ENCODE measurements at regions not wholly inside any gene's neighbourhood (a gene's known extent, or its start where the extent isn't known, plus 50 kb on each side); places are given as distances from the start of the nearest gene placed in this dataset.

DNA sequence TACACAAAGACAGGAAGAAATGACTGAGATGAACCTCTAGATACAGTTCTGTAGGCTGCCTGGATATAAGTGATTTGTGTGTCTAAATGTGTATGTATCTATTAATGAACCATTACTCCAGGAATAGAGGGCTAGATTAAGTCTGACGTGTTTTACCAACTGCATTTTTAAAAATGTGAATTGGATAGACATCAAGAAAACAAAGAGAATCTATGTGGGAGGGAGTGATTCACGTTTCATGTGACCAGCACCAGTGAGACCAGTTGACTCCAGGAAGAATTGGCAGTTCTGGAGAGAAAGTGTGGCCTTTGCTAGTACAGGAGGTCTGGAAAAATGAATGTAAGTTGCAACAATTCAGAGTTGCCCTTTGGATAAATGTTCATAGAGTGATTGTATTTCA, 53.4 kb upstream of the RGS21 start:
- 0 out of 3 replicates have a peak overlapping the region, but pooled peaks have one; percentile 56 for H2BK15ac ChIP-seq (ENCODE audit: low read depth, low read length)
- H2AK5ac ChIP-seq (ENCODE audit: low read depth, low read length) = no peak overlapping the region
- intact Hi-C loops (cut with micrococcal nuclease) (no loop called here), dilution Hi-C loops (cut with HindIII; ENCODE audit: low sequenced_read_pairs, unreplicated experiment) (no loop called here), in situ Hi-C loops (cut with MboI; ENCODE audit: low sequenced_read_pairs) (no loop called here)
- peak overlapping the region; percentile 34; the same call in 1 of the 2 replicates for H3K4ac ChIP-seq (ENCODE audit: low read depth, low read length)
- peak overlapping the region; percentile 7; the same call in 1 of the 2 replicates for H2BK120ac ChIP-seq (ENCODE audit: low read depth, low read length)
- no peak overlapping the region for H3K4me3 ChIP-seq (ENCODE audit: insufficient read depth, low read depth, low read length)
- WGBS, 2 experiments (ENCODE audit: extremely low coverage in 2 of 2, insufficient read length in 1 of 2) = no CpG with 5 or more reads among the region's 2 CpGs
- H4K8ac ChIP-seq (ENCODE audit: low read depth in 2 of 2, low read length in 2 of 2) = peak overlapping the region in 1 of 2 experiments; percentile 37; a peak in 2 of 4 replicates
- no peak overlapping the region for H3K56ac ChIP-seq (ENCODE audit: extremely low read depth, insufficient read depth, low read length)
- H3K79me1 ChIP-seq (ENCODE audit: low read depth in 1 of 2, low read length in 2 of 2) = no peaks in the 10 kb centered on the region
- H2AK9ac ChIP-seq (replicated peaks; ENCODE audit: low read depth, low read length, poor library complexity) = no peak overlapping the region
- no peaks in the 10 kb centered on the region for H3K9me1 ChIP-seq (ENCODE audit: insufficient read depth, low read length)
- no peaks in the 10 kb centered on the region for H3K36me3 ChIP-seq (ENCODE audit: control insufficient read depth, insufficient read depth, low read length)
- DNase-seq (peak; percentile 92), ATAC-seq (ENCODE audit: low read depth) (peak; percentile 85)
- H3K4me2 ChIP-seq (ENCODE audit: low read depth, low read length) = peak overlapping the region; percentile 39
- POLR2A ChIA-PET (ENCODE audit: unreplicated experiment) = no interaction called here
- H2BK20ac ChIP-seq (ENCODE audit: low read depth, low read length) = no peak overlapping the region
- H3K23ac ChIP-seq (ENCODE audit: low read depth, low read length) = no peak overlapping the region
- H3K27ac ChIP-seq (ENCODE audit: insufficient read depth, low read length) = peak overlapping the region; percentile 17; the same call in 1 of the 2 replicates
- peak overlapping the region; percentile 64 for H2AFZ ChIP-seq (replicated peaks; ENCODE audit: low read length, poor library complexity)
- H2BK5ac ChIP-seq (ENCODE audit: low read depth, low read length, poor library complexity, severe bottlenecking) = peak overlapping the region; percentile 92
- H3K4me1 ChIP-seq (ENCODE audit: control insufficient read depth, insufficient read depth, low read length) = no peaks in the 10 kb centered on the region
- H3K14ac ChIP-seq (replicated peaks; ENCODE audit: low read depth, low read length) = 0 out of 2 replicates have a peak overlapping the region, but pooled peaks have one; percentile 1
- no peak overlapping the region; the same call in 1 of the 2 replicates for H3K9ac ChIP-seq (ENCODE audit: low read depth, low read length)
- H3K27me3 ChIP-seq (ENCODE audit: control insufficient read depth, insufficient read depth, low read length) = no peaks in the 10 kb centered on the region
- TF ChIP-seq, protein P1, sequence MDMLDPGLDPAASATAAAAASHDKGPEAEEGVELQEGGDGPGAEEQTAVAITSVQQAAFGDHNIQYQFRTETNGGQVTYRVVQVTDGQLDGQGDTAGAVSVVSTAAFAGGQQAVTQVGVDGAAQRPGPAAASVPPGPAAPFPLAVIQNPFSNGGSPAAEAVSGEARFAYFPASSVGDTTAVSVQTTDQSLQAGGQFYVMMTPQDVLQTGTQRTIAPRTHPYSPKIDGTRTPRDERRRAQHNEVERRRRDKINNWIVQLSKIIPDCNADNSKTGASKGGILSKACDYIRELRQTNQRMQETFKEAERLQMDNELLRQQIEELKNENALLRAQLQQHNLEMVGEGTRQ (IDR thresholded peaks at IDR 0.05; ENCODE audit: low read depth, low read length) = peak; percentile 58; the same call in 1 of the 2 replicates
- TF ChIP-seq SMC3 (IDR thresholded peaks at IDR 0.05; ENCODE audit: low read depth, low read length) (no peak), BHLHE40 (IDR thresholded peaks at IDR 0.05; ENCODE audit: low read depth, low read length) (peak; percentile 77; the same call in 1 of the 2 replicates), MXI1 (IDR thresholded peaks at IDR 0.05; ENCODE audit: borderline replicate concordance, low read depth, low read length) (no peak), MAZ (IDR thresholded peaks at IDR 0.05; ENCODE audit: borderline replicate concordance, low read depth, low read length) (no peak), CHD1 (IDR thresholded peaks at IDR 0.05; ENCODE audit: low read depth, low read length) (no peak), FOS (IDR thresholded peaks at IDR 0.05; ENCODE audit: low read depth, low read length) (no peak), CEBPB (IDR thresholded peaks at IDR 0.05; ENCODE audit: low read depth, low read length) (no peak)
- no peaks in the 10 kb centered on the region for H4K20me1 ChIP-seq (ENCODE audit: insufficient read depth, low read length)
- peak overlapping the region; percentile 36; the same call in 1 of the 2 replicates for H4K5ac ChIP-seq (ENCODE audit: low read depth, low read length)
- no TSS peak for BruUV-seq (replicated peaks)
- CTCF ChIA-PET = no interaction called here
- H3K9me3 ChIP-seq (ENCODE audit: control insufficient read depth, insufficient read depth, low read length) = no peaks in the 10 kb centered on the region
- H4K91ac ChIP-seq (ENCODE audit: insufficient read depth, low read depth, low read length) = no peak overlapping the region
- H3K18ac ChIP-seq (ENCODE audit: low read depth, low read length) = peak overlapping the region; percentile 11; the same call in 1 of the 2 replicates
